HEK293 (cell line): ENCODE measurements at regions not wholly inside any gene's neighbourhood (a gene's known extent, or its start where the extent isn't known, plus 50 kb on each side); places are given as distances from the start of the nearest gene placed in this dataset.

Experiments
- KLF10 ChIP-seq: fragments of 450-650 bp; IDR thresholded peaks from 2 replicates; pipeline ENCODE4 v1.5.1; 2018; ENCODE audit warnings: missing biosample characterization, mild to moderate bottlenecking, missing genetic modification characterization
- ZBTB21 ChIP-seq: fragments of 450-650 bp; formaldehyde crosslinking; IDR thresholded peaks from 2 replicates; pipeline ENCODE4 v1.5.1; 2017; ENCODE audit warnings: missing biosample characterization, missing genetic modification characterization
- ZNF121 ChIP-seq: fragments of 450-650 bp; formaldehyde crosslinking; IDR thresholded peaks from 2 replicates; pipeline ENCODE4 v1.5.1; 2016; ENCODE audit warnings: missing biosample characterization, missing genetic modification characterization
- ZNF561 ChIP-seq: fragments of 450-650 bp; IDR thresholded peaks from 2 replicates; pipeline ENCODE4 v1.5.1; 2018; ENCODE audit warnings: missing biosample characterization, missing genetic modification characterization, borderline replicate concordance
- ZNF664 ChIP-seq: fragments of 450-650 bp; formaldehyde crosslinking; IDR thresholded peaks from 2 replicates; pipeline ENCODE4 v1.5.1; 2016; ENCODE audit warnings: missing biosample characterization, missing genetic modification characterization
- TF ChIP-seq, protein P1 (sequence below): fragments of 450-650 bp; IDR thresholded peaks from 2 replicates; pipeline ENCODE4 v1.5.1; 2018; ENCODE audit warnings: missing biosample characterization, missing genetic modification characterization
- TF ChIP-seq, protein P2 (sequence below): fragments of 450-650 bp; formaldehyde crosslinking; IDR thresholded peaks from 2 replicates; pipeline ENCODE4 v1.5.1; 2017; ENCODE audit warnings: missing biosample characterization, missing genetic modification characterization
- TF ChIP-seq, protein P3 (sequence below): fragments of 450-650 bp; formaldehyde crosslinking; IDR thresholded peaks from 2 replicates; pipeline ENCODE4 v1.5.1; 2016; ENCODE audit warnings: missing biosample characterization, missing genetic modification characterization
- TF ChIP-seq, protein P4 (sequence below): fragments of 450-650 bp; formaldehyde crosslinking; IDR thresholded peaks from 2 replicates; pipeline ENCODE4 v1.5.1; 2016; ENCODE audit warnings: missing biosample characterization, missing genetic modification characterization

DNA sequence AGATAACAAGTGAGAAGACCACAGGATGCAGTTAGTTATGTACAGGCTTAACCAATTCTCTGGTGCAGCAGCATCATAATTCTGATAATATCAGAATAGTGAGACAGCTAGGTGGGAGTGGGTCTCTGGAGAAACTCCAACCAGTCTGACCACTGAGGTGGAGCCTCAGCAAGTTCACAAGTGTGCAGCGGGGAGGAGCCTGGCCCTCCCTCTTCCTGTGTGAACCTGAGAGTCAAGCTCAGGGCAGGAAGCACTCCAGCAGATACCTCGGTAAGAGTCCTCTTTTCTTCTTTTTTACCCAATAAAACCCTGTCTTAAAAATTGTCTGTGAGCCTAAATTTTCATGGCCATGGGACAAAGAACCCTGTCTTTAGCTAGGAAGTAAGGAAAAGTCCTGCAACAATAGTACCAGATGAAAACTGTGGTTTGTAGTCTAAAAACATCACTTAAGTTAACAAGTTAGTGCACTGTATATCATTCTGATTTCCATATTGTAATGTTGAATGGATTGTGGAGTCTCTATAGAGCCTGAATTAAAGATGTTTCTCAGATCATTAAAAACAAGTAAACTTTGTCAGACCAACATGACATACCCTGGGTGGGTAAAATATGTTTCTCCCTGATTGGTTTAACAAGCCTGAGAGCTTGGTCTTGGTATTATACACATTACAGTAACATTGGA is 370.8 kb downstream of the TMEM182 start:
- TF ChIP-seq, protein P1, sequence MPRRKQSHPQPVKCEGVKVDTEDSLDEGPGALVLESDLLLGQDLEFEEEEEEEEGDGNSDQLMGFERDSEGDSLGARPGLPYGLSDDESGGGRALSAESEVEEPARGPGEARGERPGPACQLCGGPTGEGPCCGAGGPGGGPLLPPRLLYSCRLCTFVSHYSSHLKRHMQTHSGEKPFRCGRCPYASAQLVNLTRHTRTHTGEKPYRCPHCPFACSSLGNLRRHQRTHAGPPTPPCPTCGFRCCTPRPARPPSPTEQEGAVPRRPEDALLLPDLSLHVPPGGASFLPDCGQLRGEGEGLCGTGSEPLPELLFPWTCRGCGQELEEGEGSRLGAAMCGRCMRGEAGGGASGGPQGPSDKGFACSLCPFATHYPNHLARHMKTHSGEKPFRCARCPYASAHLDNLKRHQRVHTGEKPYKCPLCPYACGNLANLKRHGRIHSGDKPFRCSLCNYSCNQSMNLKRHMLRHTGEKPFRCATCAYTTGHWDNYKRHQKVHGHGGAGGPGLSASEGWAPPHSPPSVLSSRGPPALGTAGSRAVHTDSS = no peak
- TF ChIP-seq ZNF121 (tag by site-specific recombination) (no peak), KLF10 (tag by site-specific recombination) (no peak), ZBTB21 (tag by site-specific recombination) (no peak), ZNF561 (tag by site-specific recombination) (no peak), ZNF664 (tag by site-specific recombination) (no peak)
- TF ChIP-seq, protein P2, sequence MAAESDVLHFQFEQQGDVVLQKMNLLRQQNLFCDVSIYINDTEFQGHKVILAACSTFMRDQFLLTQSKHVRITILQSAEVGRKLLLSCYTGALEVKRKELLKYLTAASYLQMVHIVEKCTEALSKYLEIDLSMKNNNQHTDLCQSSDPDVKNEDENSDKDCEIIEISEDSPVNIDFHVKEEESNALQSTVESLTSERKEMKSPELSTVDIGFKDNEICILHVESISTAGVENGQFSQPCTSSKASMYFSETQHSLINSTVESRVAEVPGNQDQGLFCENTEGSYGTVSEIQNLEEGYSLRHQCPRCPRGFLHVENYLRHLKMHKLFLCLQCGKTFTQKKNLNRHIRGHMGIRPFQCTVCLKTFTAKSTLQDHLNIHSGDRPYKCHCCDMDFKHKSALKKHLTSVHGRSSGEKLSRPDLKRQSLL (tag by site-specific recombination) = no peak
- TF ChIP-seq, protein P3, sequence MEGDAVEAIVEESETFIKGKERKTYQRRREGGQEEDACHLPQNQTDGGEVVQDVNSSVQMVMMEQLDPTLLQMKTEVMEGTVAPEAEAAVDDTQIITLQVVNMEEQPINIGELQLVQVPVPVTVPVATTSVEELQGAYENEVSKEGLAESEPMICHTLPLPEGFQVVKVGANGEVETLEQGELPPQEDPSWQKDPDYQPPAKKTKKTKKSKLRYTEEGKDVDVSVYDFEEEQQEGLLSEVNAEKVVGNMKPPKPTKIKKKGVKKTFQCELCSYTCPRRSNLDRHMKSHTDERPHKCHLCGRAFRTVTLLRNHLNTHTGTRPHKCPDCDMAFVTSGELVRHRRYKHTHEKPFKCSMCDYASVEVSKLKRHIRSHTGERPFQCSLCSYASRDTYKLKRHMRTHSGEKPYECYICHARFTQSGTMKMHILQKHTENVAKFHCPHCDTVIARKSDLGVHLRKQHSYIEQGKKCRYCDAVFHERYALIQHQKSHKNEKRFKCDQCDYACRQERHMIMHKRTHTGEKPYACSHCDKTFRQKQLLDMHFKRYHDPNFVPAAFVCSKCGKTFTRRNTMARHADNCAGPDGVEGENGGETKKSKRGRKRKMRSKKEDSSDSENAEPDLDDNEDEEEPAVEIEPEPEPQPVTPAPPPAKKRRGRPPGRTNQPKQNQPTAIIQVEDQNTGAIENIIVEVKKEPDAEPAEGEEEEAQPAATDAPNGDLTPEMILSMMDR (tag by site-specific recombination) = no peak
- TF ChIP-seq, protein P4, sequence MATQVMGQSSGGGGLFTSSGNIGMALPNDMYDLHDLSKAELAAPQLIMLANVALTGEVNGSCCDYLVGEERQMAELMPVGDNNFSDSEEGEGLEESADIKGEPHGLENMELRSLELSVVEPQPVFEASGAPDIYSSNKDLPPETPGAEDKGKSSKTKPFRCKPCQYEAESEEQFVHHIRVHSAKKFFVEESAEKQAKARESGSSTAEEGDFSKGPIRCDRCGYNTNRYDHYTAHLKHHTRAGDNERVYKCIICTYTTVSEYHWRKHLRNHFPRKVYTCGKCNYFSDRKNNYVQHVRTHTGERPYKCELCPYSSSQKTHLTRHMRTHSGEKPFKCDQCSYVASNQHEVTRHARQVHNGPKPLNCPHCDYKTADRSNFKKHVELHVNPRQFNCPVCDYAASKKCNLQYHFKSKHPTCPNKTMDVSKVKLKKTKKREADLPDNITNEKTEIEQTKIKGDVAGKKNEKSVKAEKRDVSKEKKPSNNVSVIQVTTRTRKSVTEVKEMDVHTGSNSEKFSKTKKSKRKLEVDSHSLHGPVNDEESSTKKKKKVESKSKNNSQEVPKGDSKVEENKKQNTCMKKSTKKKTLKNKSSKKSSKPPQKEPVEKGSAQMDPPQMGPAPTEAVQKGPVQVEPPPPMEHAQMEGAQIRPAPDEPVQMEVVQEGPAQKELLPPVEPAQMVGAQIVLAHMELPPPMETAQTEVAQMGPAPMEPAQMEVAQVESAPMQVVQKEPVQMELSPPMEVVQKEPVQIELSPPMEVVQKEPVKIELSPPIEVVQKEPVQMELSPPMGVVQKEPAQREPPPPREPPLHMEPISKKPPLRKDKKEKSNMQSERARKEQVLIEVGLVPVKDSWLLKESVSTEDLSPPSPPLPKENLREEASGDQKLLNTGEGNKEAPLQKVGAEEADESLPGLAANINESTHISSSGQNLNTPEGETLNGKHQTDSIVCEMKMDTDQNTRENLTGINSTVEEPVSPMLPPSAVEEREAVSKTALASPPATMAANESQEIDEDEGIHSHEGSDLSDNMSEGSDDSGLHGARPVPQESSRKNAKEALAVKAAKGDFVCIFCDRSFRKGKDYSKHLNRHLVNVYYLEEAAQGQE = no peak
